Right atrium auricular region (tissue), 2 donors: ENCODE measurements at regions not wholly inside any gene's neighbourhood (a gene's known extent, or its start where the extent isn't known, plus 50 kb on each side); places are given as distances from the start of the nearest gene placed in this dataset.

Source experiments
- DNase-seq: peaks from one replicate; pipeline ENCODE4 v3.0.0-alpha.2; 2019; ENCODE audit warnings: low spot score
- H3K27ac ChIP-seq, 2 donors: fragments of 200-600 bp; sonication (generic); 1 replicate in 1 of 2; 2 replicates in 1 of 2; pipeline ENCODE4 v1.5.1; 2016 to 2019
- H3K27me3 ChIP-seq, 2 donors: fragments of 200-600 bp; sonication (generic); one replicate each; pipeline versions ENCODE4 v1.5.1 to v1.6.0; 2017 to 2019
- H3K36me3 ChIP-seq: fragments of 200-600 bp; sonication (generic); one replicate; pipeline ENCODE4 v1.5.1; 2016
- H3K4me1 ChIP-seq, 2 donors: fragments of 200-600 bp; sonication (generic); one replicate each; pipeline versions ENCODE4 v1.5.1 to v1.6.0; 2017 to 2019
- H3K4me3 ChIP-seq, 2 donors: fragments of 200-600 bp; sonication (generic); 1 replicate in 1 of 2; 2 replicates in 1 of 2; pipeline ENCODE4 v1.5.1; 2017 to 2019; ENCODE audit warnings: mild to moderate bottlenecking in 1 of 2, moderate library complexity in 1 of 2
- H3K9me3 ChIP-seq, 2 donors: fragments of 200-600 bp; sonication (generic); one replicate each; pipeline ENCODE4 v1.5.1; 2019
- TF ChIP-seq, protein P1 (sequence below), 2 donors: fragments of 200-600 bp; sonication (generic); IDR thresholded peaks; one replicate each; pipeline ENCODE4 v1.5.1; 2019; ENCODE audit warnings: antibody characterized with exemption in 2 of 2

DNA sequence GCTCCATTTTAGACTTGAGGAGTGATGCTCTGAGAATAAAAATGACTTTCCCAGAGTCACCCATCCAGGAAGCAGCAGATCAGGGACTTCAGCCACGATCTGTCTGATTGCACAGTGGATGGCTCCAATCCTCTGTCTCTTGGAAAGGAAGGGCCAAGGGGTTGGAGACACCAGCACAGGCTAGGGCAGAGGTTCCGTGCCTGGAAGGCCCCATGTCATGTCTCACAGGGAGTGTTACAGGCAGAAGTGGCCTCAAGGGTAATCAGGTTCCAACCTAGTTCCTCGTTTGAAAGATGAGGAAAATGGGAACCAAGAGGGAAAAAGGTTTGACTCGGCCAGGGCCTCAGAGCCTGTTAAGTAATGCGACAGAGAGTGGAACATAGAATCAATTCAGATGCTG, 160.0 kb downstream of the EFNB1 start:
- TF ChIP-seq, protein P1, sequence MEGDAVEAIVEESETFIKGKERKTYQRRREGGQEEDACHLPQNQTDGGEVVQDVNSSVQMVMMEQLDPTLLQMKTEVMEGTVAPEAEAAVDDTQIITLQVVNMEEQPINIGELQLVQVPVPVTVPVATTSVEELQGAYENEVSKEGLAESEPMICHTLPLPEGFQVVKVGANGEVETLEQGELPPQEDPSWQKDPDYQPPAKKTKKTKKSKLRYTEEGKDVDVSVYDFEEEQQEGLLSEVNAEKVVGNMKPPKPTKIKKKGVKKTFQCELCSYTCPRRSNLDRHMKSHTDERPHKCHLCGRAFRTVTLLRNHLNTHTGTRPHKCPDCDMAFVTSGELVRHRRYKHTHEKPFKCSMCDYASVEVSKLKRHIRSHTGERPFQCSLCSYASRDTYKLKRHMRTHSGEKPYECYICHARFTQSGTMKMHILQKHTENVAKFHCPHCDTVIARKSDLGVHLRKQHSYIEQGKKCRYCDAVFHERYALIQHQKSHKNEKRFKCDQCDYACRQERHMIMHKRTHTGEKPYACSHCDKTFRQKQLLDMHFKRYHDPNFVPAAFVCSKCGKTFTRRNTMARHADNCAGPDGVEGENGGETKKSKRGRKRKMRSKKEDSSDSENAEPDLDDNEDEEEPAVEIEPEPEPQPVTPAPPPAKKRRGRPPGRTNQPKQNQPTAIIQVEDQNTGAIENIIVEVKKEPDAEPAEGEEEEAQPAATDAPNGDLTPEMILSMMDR (IDR thresholded peaks at IDR 0.05), result no peak
- H3K27ac ChIP-seq, result no peak overlapping the region
- H3K4me1 ChIP-seq, result peaks cover 0 to 24% of the 10 kb centered on the region in 2 donors
- DNase-seq, result no peak
- no peaks in the 10 kb centered on the region for H3K36me3 ChIP-seq
- no peaks in the 10 kb centered on the region for H3K27me3 ChIP-seq
- H3K4me3 ChIP-seq, result no peak overlapping the region
- no peaks in the 10 kb centered on the region for H3K9me3 ChIP-seq

DNA sequence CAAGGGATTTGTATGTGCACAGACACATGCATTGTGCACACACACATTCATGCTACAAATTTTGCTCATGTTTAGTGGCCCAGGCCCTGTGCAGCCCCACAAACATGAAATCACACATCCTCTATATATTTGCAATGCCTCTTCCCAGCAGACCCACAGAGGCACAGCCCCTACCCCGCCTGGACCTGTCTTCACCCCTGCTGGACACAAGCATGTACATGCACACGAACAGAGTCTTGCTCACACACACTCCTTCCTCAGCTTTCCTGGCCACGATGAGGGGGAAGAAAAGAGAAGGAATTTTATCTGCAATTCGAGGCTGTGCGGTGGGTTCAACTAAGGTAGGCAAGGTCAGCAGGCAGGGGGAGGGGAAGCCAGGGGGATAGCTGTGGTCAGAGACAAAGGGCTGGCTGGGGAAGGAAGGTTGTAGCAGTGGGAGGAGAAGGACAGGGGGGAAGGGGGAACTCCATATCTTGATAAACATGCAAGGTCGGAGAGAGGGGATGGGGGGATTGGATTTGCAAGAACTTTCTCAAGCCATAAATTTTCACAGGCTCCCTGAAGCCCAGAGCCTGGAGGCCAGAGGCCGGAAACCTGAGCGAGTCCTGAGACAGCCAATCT, 156.4 kb downstream of the EFNB1 start:
- H3K4me3 ChIP-seq, result no peak overlapping the region
- no peaks in the 10 kb centered on the region for H3K36me3 ChIP-seq
- peaks cover 0 to 16% of the 10 kb centered on the region in 2 donors for H3K4me1 ChIP-seq
- no peaks in the 10 kb centered on the region for H3K9me3 ChIP-seq
- no peaks in the 10 kb centered on the region for H3K27me3 ChIP-seq
- no peak overlapping the region for H3K27ac ChIP-seq
- no peak for DNase-seq
- TF ChIP-seq, protein P1 (IDR thresholded peaks at IDR 0.05), result no peak

DNA sequence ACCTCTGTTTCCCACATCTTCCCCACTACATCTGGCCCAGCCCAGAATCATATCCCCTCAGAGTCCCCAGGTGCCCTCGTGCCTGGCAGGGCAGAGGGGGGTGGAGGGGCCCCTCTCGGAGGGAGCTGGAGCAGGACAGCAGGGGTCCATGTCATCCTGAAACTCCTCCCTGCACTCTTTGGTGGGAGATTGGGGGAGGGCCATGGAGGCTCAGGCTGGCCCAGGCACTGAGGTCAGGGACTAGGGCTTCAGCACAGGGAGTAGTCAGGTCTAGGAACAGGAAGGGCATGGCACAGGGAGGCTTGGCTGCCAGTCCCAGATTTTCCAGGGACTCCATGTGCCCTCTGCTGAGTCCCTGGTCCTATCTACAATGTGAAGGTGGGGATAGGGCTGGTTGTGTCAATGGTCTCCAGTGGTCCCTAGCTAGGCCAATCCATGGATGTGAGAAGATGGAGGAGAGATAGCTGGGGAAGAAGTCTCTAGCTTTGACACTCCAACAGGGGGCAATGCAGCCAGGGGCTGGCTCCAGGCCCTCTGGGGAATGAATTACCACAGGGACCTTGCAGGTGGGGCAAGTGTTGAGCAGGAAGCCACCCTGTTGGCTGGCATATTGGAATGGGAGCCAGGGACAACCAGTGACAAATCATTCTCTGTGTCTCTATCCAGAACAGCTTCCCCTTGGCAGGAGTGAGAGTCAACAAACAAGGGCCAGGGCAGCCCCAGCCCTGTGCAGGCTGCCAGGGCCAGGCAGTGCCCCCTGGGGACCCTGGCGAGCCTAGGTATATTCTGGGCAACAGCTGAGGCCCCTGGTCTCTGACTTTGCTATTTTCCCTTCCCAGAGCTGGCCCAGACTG, 154.4 kb downstream of the EFNB1 start:
- DNase-seq, result no peak
- TF ChIP-seq, protein P1 (IDR thresholded peaks at IDR 0.05), result no peak
- Histone ChIP-seq H3K4me3 (no peak overlapping the region), H3K36me3 (no peaks in the 10 kb centered on the region), H3K27me3 (no peaks in the 10 kb centered on the region), H3K9me3 (no peaks in the 10 kb centered on the region), H3K4me1 (peaks cover 0 to 11% of the 10 kb centered on the region in 2 donors), H3K27ac (no peak overlapping the region)

DNA sequence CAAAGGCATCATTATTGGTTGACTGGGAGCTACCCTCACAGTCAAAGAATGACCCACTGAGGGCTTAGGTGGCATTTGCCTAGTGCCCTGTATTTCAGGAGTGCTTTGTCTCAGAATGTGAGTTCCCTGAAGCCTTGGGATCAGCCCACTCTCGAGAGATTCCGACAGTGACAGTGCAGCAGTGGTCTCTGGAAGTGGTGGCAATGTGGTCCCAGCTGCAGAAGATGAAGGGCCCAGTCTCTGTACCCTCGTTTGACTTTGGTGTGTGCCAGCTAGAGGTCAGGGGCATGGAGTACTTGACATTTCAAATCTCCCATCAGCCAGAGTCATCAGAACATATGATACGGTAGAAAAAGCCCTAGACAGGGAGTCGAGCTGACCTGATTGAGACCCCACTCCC, 153.7 kb downstream of the EFNB1 start:
- H3K27ac ChIP-seq, result no peak overlapping the region
- H3K9me3 ChIP-seq, result no peaks in the 10 kb centered on the region
- TF ChIP-seq, protein P1 (IDR thresholded peaks at IDR 0.05), result no peak
- no peaks in the 10 kb centered on the region for H3K27me3 ChIP-seq
- H3K4me1 ChIP-seq, result peaks cover 0 to 17% of the 10 kb centered on the region in 2 donors
- no peaks in the 10 kb centered on the region for H3K36me3 ChIP-seq
- no peak for DNase-seq
- H3K4me3 ChIP-seq, result no peak overlapping the region

DNA sequence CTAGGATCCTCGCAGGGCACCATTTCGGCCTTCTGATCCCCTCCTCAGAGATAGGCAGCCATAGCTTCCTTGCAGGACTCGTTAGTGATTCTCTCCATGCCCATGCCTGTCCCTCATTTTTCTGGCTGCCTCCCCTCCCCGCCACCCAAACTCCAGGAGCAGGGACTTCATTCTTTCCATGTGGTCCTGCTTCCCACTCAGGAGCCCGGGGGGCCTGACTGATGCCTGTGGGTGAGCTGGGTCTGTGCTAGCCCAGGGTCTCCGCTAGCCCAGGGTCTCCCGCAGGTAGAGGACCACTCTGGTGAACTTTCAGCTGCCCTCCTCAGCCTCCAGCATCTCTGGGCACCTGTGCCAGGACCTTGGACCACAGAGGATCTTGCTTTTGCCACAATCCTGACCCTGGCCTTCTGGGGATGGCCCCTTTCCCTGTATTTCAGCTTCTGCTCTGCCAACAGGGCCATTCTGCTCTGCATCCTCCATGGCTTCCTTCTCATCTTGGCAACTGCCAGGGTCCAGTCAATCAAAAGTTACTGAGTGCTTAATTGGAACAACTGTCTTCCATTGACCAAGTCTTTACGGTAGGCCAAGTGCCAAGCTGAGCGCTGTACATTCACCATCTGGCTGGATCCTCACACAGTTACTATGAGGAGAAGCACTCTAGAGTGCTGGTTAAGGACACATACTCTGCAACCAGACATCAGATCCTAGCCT, 152.2 kb downstream of the EFNB1 start:
- H3K4me1 ChIP-seq, result peaks cover 0 to 17% of the 10 kb centered on the region in 2 donors
- H3K27ac ChIP-seq, result no peak overlapping the region
- TF ChIP-seq, protein P1 (IDR thresholded peaks at IDR 0.05), result no peak
- no peak for DNase-seq
- peaks cover 0 to 9% of the 10 kb centered on the region in 2 donors for H3K9me3 ChIP-seq
- no peak overlapping the region for H3K4me3 ChIP-seq
- no peaks in the 10 kb centered on the region for H3K36me3 ChIP-seq
- H3K27me3 ChIP-seq, result no peaks in the 10 kb centered on the region
